SK-N-SH treated with all-trans-retinoic acid at 6 μM for 48 hours (cell line): ENCODE measurements at regions not wholly inside any gene's neighbourhood (a gene's known extent, or its start where the extent isn't known, plus 50 kb on each side); places are given as distances from the start of the nearest gene placed in this dataset.
A peak's percentile ranks its signal among the peaks of the same experiment; 100 is the strongest.

Source experiments
- ATAC-seq: fragments of 200-7000 bp; cut with Tn5 transposase; 3 replicates; pipeline ENCODE4 v1.9.1; 2020; ENCODE audit warnings: mild to moderate bottlenecking, moderate library complexity
- BACH2 ChIP-seq: fragments of 250-450 bp; sonication (Bioruptor Pico); IDR thresholded peaks from 2 replicates; pipeline ENCODE4 v1.9.0; 2021; ENCODE audit warnings: mild to moderate bottlenecking, borderline replicate concordance
- CREB5 ChIP-seq: fragments of 250-450 bp; sonication (Bioruptor Pico); IDR thresholded peaks from 2 replicates; pipeline ENCODE4 v1.5.1; 2020; ENCODE audit warnings: low read depth, mild to moderate bottlenecking, moderate library complexity
- CSDC2 ChIP-seq: fragments of 250-450 bp; sonication (Bioruptor Pico); IDR thresholded peaks from 2 replicates; pipeline ENCODE4 v1.5.0; 2020; ENCODE audit warnings: mild to moderate bottlenecking, moderate library complexity
- ESRRG ChIP-seq: fragments of 250-450 bp; sonication (Bioruptor Pico); IDR thresholded peaks from 2 replicates; pipeline ENCODE4 v1.6.1; 2021; ENCODE audit warnings: mild to moderate bottlenecking
- GLIS3 ChIP-seq: fragments of 250-450 bp; sonication (Bioruptor Pico); IDR thresholded peaks from 2 replicates; pipeline ENCODE4 v1.5.0; 2020; ENCODE audit warnings: mild to moderate bottlenecking, moderate library complexity
- ISL1 ChIP-seq: fragments of 250-450 bp; sonication (Bioruptor Pico); IDR thresholded peaks from 2 replicates; pipeline ENCODE4 v2.1.2; 2022; ENCODE audit warnings: mild to moderate bottlenecking, moderate library complexity
- OSR1 ChIP-seq: fragments of 250-450 bp; sonication (Bioruptor Pico); IDR thresholded peaks from 2 replicates; pipeline ENCODE4 v1.8.0; 2022; ENCODE audit warnings: moderate library complexity, mild to moderate bottlenecking, inconsistent platforms
- POU6F1 ChIP-seq: fragments of 250-450 bp; sonication (Bioruptor Pico); IDR thresholded peaks from 2 replicates; pipeline ENCODE4 v1.8.0; 2021; ENCODE audit warnings: low read depth, mild to moderate bottlenecking, moderate library complexity, borderline replicate concordance
- PPARA ChIP-seq: fragments of 250-450 bp; sonication (Bioruptor Pico); IDR thresholded peaks from 2 replicates; pipeline ENCODE4 v1.5.0; 2020; ENCODE audit warnings: mild to moderate bottlenecking, borderline replicate concordance
- RARB ChIP-seq: fragments of 250-450 bp; sonication (Bioruptor Pico); IDR thresholded peaks from 2 replicates; pipeline ENCODE4 v1.8.0; 2021; ENCODE audit warnings: mild to moderate bottlenecking, moderate library complexity
- SNAI2 ChIP-seq: fragments of 250-450 bp; sonication (Bioruptor Pico); IDR thresholded peaks from 2 replicates; pipeline ENCODE4 v1.5.0; 2020; ENCODE audit warnings: mild to moderate bottlenecking, moderate library complexity
- TCF4 ChIP-seq: fragments of 250-450 bp; sonication (Bioruptor Pico); IDR thresholded peaks from 2 replicates; pipeline ENCODE4 v1.8.0; 2021; ENCODE audit warnings: mild to moderate bottlenecking, moderate library complexity, borderline replicate concordance
- TOX ChIP-seq: fragments of 250-450 bp; sonication (Bioruptor Pico); IDR thresholded peaks from 2 replicates; pipeline ENCODE4 v1.8.0; 2021; ENCODE audit warnings: mild to moderate bottlenecking, moderate library complexity, borderline replicate concordance
- ZC3H10 ChIP-seq: fragments of 250-450 bp; sonication (Bioruptor Pico); IDR thresholded peaks from 2 replicates; pipeline ENCODE4 v1.5.1; 2021; ENCODE audit warnings: mild to moderate bottlenecking, moderate library complexity
- ZFP3 ChIP-seq: fragments of 250-450 bp; sonication (Bioruptor Pico); IDR thresholded peaks from 2 replicates; pipeline ENCODE4 v1.5.0; 2020; ENCODE audit warnings: mild to moderate bottlenecking, moderate library complexity
- ZFP30 ChIP-seq: fragments of 450-650 bp; formaldehyde crosslinking; IDR thresholded peaks from 2 replicates; pipeline ENCODE4 v1.5.0; 2022; ENCODE audit warnings: mild to moderate bottlenecking, moderate library complexity
- ZNF565 ChIP-seq: fragments of 450-650 bp; formaldehyde crosslinking; conservative IDR thresholded peaks from 2 replicates; pipeline ENCODE4 v1.5.0; 2020; ENCODE audit warnings: low read depth, mild to moderate bottlenecking, moderate library complexity
- ZNF8 ChIP-seq: fragments of 450-650 bp; formaldehyde crosslinking; IDR thresholded peaks from 2 replicates; pipeline ENCODE4 v1.5.0; 2020; ENCODE audit warnings: mild to moderate bottlenecking, moderate library complexity
- TF ChIP-seq, protein P1 (sequence below): fragments of 250-450 bp; sonication (Bioruptor Pico); IDR thresholded peaks from 2 replicates; pipeline ENCODE4 v1.5.0; 2020; ENCODE audit warnings: mild to moderate bottlenecking, moderate library complexity

- ATAC-seq: no peak
- no peak for TF ChIP-seq PPARA (CRISPR knock-in tag)
- TF ChIP-seq BACH2: no peak
- TF ChIP-seq SNAI2 (CRISPR knock-in tag): no peak
- TF ChIP-seq OSR1: no peak
- TF ChIP-seq ISL1 (CRISPR knock-in tag): no peak
- no peak for TF ChIP-seq RARB
- no peak for TF ChIP-seq CREB5
- no peak for TF ChIP-seq ZFP30 (CRISPR knock-in tag)
- TF ChIP-seq, protein P1, sequence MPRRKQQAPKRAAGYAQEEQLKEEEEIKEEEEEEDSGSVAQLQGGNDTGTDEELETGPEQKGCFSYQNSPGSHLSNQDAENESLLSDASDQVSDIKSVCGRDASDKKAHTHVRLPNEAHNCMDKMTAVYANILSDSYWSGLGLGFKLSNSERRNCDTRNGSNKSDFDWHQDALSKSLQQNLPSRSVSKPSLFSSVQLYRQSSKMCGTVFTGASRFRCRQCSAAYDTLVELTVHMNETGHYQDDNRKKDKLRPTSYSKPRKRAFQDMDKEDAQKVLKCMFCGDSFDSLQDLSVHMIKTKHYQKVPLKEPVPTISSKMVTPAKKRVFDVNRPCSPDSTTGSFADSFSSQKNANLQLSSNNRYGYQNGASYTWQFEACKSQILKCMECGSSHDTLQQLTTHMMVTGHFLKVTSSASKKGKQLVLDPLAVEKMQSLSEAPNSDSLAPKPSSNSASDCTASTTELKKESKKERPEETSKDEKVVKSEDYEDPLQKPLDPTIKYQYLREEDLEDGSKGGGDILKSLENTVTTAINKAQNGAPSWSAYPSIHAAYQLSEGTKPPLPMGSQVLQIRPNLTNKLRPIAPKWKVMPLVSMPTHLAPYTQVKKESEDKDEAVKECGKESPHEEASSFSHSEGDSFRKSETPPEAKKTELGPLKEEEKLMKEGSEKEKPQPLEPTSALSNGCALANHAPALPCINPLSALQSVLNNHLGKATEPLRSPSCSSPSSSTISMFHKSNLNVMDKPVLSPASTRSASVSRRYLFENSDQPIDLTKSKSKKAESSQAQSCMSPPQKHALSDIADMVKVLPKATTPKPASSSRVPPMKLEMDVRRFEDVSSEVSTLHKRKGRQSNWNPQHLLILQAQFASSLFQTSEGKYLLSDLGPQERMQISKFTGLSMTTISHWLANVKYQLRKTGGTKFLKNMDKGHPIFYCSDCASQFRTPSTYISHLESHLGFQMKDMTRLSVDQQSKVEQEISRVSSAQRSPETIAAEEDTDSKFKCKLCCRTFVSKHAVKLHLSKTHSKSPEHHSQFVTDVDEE (CRISPR knock-in tag): no peak
- TF ChIP-seq CSDC2 (CRISPR knock-in tag): no peak
- no peak for TF ChIP-seq ZFP3 (CRISPR knock-in tag)
- no peak for TF ChIP-seq ZNF565 (CRISPR knock-in tag)
- no peak for TF ChIP-seq ZC3H10 (CRISPR knock-in tag)
- no peak for TF ChIP-seq POU6F1 (CRISPR knock-in tag)
- no peak for TF ChIP-seq ESRRG
- TF ChIP-seq TCF4 (CRISPR knock-in tag): no peak
- TF ChIP-seq GLIS3 (CRISPR knock-in tag): no peak
- TF ChIP-seq TOX (CRISPR knock-in tag): no peak
- no peak for TF ChIP-seq ZNF8
These were observed 456.8 kb downstream of the DMAC1 start for GRCh38 chr9:7342736-7343135.

DNA sequence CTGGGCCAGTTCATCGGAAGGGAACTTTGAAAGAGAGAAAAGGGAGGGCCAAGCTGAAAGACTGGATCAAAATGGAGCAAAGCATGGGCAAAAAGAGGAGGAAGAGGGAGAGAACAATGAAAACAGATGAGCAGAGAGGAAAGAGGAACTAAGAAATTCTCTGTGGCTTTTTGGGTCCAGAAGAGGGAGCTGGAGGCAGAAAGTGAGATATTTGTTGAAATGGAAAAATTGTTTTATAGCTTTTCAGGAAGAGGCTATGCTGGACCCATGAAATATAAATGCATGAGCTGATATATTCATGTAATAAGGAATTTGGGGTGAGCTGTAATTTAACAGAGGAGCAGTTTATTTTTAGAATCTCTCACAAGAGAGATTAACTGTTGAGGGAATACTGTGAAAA, 457.3 kb downstream of the DMAC1 start:
- no peak for TF ChIP-seq SNAI2 (CRISPR knock-in tag)
- ATAC-seq: peak; percentile 58; the same call in 2 of the 3 replicates

DNA sequence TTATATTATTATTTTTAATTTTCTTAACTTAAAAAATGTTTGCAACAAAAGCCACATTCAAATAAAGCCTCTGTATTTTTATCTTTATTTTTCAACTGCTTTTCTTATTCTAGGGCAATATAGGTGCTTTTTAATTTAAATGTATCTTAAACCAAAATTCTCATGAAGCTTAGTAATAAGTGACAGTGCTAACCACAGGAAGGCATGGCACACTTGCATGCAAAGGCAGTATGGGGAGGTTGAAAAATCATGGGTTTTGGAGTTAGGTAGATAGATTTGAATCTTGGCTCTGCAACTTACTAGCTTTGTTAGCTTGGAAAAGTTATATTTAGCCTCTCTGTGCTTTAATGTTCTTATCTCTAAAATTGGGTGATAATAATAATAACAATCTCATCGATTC, 458.0 kb downstream of the DMAC1 start:
- no peak for ATAC-seq
- TF ChIP-seq ESRRG: no peak
- no peak for TF ChIP-seq ISL1 (CRISPR knock-in tag)
- no peak for TF ChIP-seq TCF4 (CRISPR knock-in tag)
- TF ChIP-seq SNAI2 (CRISPR knock-in tag): no peak
- TF ChIP-seq ZNF565 (CRISPR knock-in tag): no peak
- no peak for TF ChIP-seq ZNF8

DNA sequence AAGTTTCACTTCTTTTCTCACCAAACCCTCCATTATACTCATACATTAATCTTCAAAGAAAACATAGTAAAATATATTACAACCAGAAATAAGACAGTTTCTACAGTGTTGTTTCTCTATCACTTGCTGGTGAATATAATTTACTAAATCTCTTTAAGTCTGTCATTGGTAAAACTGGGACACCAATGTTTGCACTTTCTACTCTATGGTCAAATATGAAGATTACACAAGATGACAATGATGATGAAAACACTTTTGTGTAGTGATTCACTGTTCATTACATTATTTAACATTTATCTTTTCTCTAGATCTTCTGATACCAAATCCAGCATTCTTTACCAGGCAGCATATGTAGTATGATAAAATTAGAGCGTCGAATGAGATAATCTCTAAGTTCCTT, 459.1 kb downstream of the DMAC1 start:
- ATAC-seq: no peak
- peak; percentile 60 for TF ChIP-seq ISL1 (CRISPR knock-in tag)
- no peak for TF ChIP-seq ZFP3 (CRISPR knock-in tag)
- TF ChIP-seq, all 23 proteins: peak for 1

GRCh38 chr9:7338586-7339281, 460.8 kb downstream of the DMAC1 start:
- TF ChIP-seq CSDC2 (CRISPR knock-in tag) (no peak), TCF4 (CRISPR knock-in tag) (peak; percentile 56), TOX (CRISPR knock-in tag) (no peak)
- no peak; the same call in 2 of the 3 replicates for ATAC-seq
